ENCODE measurements at regions not wholly inside any gene's neighbourhood (a gene's known extent, or its start where the extent isn't known, plus 50 kb on each side); places are given as distances from the start of the nearest gene placed in this dataset.

DNA sequence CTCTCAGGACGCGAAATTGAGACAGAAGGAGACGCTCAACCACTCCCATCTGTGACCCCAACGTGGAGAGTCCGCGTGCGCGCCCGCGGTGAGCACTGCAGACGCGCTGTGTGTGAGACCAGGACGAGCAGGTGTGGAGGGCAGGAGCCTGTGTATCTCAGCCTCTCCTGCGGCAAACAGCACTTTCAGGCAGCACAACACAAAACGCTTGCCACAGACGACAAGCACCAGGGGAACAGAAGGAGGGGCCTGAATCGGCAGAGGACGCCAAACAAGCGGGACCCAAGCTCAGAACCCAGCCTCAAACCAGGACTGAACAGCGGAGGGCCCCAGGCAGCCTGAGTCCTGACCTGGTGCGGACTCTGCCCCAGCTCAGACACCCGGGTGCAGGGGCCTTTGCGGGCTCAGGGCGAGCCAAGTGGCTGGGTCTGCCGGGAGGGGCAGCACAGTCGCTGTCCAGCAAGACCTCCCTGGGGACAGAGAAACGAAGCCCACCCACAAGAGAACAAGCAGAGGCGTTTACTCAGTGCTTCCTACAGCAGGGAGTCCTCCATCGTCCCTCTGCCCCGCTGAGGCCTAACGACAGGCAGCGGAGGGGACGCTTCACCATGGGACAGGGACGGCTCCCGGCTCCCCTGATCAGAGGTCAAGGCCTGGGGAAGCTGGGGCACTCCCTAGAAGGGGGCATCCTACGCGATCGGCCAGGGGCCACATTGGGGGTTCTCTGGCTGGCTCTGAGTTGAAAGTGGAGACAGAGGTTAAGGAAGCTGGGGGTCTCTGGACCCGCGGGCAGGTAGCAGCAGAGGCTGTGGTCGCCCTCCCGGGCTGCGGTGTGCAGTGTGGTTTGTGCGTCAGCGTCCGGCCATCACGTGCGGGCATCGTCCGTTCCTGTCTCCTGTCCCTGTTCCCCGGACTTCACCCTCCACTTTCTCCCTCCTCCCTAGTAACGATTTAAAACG is 560.8 kb downstream of the BRD1 start:
- no peak for DNase-seq

DNA sequence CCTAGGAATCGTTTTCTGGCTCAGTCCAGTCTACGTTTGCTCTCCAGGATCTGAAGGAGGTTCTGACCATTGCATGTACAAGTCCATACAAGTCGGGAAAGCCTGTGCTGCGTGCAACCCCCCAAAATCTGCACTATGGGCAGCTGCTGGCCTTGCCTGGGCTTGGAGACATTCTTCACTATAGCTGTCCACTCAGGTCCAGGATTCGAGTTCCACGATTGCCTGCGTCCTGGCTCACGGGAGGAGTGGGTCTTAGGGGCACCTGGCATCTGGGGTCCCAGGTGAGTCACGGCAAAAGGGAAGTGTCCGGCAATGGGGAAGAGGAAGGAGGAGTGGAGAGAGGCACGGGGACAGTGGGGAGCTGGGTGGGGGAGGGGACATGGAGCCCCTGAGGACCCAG is 563.0 kb downstream of the BRD1 start:
- DNase-seq, result no peak

DNA sequence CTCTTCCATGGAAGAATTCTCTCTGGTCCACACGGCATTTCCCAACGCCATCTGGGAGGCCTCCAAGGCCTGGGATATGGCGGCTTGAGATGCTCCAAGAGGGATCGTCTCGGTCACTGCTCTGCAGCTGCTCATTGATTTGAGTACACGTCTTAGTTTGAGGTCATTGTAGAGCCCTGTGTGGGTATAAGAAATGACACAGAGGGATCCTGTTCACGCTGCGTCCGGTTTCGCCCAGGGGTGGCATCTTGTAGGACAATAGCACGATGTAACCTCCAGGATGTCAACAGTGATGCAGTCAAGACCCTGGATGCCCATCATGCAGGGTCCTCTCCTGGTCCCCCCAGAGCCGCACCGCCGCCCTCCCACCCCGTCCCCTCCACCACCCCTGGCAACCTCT is 564.6 kb downstream of the BRD1 start:
- no peak for DNase-seq

DNA sequence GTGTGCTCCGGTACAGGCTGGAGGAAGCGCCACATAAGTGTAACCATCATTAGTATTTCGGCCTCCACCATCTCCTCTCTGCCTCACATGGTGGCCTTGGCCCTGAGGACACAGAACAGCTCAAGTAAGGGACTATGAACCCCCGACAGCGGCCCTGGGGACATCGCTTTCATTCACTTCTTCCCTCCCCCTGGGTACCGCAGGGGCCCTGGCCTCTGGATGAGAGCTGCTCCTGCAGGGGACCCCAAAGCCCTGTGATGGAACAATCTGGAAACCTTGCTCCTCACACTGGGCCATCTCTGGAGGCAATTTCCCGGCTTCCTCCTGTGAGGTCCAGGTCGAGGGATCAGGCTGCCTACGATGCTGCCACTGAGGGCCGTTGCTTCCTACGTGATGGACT is 565.5 kb downstream of the BRD1 start:
- DNase-seq, result no peak

DNA sequence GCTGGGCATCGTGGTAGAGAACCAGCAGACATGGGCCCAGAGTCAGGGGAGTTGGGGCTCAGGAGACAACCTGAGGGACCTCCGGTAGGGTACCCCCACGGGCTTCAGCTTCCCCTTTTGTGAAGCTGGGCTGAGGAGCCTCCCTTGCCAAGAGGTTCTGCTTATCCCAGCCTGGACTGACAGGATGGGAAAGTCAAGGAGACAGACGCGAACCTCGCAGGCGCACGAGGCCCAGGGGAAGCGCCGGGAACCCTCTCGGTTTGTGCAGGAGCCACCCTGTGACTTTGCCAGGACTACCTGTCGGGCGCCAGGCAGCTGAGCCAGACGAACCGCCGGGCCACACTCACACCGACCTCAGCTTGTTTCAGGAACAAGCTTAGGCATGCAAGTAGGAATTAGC is 566.1 kb downstream of the BRD1 start:
- DNase-seq, result no peak

DNA sequence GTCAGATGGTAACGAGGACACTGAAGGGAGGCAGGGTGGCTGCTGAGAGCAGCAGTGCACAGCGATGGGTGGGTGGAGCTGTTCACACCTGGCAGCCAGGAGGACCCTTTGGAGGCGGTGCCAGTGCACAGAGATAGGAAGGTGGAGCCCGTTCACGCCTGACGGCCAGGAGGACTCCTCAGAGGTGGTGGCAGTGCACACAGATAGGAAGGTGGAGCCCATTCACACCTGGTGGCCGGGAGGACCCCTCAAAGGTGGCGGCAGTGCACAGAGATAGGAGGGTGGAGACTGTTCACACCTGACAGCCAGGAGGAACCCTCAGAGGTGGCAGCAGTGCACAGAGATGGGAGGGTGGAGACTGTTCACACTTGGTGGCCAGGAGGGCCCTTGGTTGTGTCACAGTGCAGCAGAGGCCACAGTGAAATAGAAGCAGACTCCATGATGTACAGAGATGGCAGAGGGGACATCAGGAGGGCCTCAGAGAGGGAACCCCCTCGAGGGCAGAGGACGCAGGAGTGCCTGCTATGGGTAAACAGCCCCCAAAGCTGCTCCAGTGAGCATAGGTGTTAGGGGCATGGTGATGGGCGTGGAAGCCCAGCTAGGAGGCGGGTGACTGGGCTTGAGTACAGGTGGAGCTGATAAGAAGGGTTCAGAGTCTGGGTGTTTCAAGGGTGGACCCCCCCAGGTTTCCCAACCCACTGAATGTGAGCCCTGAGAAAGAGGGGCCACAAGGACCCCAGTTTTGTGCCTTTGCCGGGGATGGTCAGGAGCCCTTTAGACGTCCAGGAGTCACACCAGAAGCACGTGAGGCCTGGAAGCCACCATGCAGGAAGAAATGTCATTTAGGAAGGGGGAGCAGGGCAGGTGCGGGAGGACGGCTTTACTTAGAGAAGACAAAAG is 566.7 kb downstream of the BRD1 start:
- no peak for DNase-seq

DNA sequence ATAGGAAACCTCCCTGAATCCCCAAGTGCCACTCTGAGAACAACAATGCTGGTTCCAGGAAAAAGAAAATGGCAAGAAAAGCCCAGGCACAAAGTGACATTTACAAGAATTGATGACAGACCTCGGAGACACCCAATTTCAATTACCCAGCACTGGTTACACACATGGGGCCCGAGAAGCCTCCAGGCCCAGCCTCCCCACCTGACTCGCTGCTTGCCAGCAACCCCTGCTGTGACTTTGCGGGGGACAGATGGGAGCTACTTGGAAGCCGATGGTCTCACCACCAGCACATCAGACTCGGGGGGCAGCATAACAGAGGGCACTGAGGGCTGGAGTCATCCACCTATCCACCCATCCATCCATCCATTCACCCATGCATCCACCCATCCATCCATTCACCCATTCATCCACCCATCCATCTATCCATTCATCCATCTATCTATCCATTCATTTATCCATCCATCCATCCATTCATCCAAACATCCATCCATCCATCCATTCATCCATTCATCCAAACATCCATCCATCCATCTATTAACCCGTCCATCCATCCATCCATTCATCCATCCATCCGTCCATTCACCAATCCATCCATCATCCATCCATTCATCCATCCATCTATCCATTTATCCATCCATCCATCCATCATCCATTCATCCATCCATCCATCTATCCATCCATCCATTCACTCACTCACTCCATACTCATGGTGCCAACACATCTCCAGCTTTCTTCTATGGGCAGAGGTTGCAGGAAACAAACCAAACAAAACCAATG is 567.6 kb downstream of the BRD1 start:
- DNase-seq, result no peak

DNA sequence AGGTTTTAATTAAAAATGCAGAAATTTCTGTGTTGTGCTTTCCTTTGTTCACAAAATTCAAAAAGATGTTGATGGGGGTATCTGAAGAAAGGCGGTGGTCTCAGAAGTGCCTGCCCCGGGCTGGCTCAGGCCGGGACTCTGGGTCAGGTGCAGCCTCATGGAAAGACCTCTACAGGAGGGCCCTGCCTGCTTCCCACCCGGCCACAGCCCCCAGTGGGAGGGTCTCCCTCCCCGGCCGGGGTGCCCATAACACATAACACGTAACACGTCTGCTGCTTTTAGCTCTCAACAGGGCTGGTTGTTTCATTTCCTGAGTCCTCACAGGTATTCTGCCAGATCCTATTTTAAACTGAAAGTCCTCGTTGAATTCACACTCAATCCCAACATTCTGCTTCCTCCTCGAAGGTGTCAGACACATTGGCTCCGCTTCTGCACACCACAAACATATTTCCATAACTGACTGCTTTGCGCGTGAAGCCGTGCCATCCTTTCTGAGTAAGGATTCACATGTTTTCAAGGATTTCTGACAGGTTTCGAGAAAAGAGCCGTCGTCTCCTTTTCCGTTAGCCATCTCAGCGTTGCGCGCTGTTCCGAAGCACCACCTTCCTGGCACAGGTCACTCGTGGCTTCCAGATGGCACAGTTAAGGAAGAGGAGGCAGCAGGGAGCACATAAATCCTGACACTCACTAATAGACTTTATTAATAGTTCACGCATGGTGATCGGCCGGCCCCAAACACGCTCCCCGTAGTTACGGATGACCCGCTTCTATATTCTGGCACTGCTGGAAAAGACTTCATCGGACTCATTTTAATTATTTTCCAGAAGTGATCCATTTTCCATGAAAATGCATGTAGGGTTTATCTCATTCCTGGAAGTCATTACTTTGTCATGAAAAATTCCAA is 569.3 kb downstream of the BRD1 start:
- no peak for DNase-seq

DNA sequence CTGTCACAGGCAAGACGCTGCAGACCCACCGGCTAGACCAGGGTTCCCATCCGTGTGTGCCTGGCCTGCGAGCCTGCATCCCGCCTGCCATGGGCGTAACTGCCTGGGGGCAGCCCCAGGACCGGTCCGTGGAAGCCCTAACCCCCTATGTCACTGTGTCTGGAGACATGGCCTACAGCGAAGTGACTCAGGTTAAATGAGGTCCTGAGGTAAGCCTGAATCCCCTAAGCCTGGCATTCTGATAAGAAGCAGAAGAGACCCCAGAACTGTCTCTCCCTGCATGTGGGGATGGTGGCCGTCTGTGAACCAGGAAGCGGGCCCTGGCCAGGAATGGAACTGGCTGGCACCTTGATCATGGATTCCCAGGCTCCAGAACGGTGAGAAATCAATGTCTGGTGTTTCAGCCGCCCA is 570.1 kb downstream of the BRD1 start:
- DNase-seq, result no peak

DNA sequence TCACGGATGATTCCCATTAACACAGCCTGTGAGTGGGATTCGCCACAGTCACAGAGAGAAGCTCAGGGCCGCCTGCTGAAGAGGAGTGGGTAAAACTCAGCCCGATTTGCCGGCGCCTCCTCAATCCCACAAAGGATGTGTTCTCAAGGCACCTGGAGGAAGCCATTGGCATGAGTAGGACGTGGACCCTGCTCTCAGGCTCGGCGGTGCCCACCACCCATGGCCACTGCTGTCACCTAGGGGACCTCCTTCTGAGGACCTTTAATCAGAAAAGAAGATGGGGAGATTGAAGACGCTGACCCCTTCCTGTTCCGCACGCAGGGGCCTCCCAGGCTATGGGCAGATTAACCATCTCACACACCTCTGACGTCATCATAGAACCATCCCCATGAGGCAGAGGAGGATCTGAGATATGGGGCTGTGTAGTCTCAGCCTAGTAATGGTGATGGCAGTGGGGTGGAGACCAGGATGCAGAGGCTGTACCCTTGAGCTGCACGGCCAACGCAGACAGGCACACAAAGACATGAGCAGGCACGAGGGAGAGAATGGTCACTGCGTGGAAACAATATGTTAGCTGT is 571.8 kb downstream of the BRD1 start:
- DNase-seq, result no peak

DNA sequence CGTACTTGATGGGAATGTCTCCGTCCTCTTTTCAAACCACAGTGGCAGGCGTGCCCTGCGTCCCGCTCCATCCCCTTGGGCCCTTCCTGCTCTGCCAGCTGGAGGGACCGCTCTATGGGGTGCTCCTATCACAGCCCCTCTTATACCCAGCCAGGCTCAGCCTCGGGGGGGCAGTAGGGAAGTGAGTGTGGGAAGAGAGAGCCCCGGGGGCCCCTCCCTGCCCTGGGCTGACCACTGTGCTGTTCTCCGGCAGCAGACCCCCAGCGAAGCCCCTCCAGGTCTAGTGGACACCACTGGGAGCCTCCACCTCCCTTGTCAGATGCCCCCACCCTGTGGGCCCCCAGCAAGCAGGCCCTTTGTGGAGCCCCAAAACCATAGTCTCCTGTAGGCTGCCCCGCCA is 572.5 kb downstream of the BRD1 start:
- no peak for DNase-seq

DNA sequence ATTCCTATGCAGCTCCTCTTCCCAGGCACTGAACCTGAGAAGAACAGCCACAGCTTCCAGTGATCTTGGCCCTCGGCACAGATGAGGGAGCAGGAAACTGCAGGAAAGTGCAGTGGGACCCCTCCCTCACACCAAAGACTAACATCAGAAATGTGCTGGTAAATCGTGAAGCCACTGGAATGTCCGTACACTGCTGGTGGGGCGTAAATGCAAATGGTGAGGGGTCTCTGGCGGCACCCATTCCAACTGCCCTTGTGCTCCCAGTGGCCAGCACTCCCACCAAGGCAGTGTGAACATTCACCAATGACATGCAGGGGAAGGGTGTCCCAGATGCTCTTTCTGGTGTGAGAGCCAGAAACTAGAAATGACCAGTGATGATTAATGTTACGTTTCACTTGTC is 574.0 kb downstream of the BRD1 start:
- DNase-seq, result no peak

DNA sequence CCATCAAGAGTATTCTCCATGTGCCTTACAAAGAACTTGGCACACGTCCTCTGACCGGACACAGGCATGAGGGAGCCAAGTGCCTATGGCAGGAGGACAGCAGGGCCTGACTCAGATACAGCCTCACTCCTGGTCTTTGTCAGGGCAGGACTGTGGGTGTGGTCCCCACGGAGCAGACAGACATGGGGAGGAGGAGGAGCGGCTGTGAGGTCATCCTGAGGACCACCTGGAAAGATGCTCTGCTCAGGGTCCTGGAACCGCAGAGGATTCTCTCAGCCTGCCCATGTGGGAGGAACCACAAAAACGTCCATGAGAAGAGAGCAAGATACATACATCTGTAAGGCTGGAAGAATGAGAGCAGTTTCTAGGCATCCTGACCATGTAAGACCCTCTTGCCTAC is 576.3 kb downstream of the BRD1 start:
- DNase-seq, result no peak

DNA sequence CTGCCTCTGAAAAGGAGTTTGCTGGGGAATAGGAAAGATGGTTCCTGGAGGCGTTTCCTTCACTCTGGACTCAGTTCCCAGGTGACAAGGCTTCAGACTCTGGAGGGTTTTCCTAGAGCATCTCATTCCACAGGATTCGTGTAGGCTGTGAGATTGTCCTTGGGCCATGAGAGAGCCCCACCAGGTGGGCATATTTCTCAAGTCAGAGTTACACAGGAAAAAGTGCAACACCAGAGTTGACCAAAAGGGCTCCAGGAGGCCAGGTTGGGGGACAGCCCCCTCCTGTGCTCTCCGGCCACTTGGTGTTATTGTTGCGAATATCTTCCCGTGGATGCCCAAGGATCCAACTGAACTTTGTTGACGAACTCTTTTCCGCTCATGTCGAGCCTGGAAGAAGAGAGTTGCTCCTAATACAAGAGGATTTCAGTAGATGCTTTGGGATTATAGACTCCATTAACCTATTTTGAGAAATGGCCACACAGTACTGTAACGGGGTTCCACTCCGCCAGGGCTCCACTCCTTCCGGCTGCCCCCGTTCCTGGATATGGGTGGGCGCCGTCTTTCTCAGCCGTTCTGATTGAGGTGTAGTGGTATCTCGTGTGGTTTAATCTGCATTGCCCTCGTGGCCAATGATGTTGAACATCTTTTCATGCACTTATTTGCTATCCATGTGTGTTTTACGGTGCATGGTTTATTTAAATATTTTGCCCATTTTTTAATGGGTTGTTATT is 580.3 kb downstream of the BRD1 start:
- DNase-seq, result no peak

DNA sequence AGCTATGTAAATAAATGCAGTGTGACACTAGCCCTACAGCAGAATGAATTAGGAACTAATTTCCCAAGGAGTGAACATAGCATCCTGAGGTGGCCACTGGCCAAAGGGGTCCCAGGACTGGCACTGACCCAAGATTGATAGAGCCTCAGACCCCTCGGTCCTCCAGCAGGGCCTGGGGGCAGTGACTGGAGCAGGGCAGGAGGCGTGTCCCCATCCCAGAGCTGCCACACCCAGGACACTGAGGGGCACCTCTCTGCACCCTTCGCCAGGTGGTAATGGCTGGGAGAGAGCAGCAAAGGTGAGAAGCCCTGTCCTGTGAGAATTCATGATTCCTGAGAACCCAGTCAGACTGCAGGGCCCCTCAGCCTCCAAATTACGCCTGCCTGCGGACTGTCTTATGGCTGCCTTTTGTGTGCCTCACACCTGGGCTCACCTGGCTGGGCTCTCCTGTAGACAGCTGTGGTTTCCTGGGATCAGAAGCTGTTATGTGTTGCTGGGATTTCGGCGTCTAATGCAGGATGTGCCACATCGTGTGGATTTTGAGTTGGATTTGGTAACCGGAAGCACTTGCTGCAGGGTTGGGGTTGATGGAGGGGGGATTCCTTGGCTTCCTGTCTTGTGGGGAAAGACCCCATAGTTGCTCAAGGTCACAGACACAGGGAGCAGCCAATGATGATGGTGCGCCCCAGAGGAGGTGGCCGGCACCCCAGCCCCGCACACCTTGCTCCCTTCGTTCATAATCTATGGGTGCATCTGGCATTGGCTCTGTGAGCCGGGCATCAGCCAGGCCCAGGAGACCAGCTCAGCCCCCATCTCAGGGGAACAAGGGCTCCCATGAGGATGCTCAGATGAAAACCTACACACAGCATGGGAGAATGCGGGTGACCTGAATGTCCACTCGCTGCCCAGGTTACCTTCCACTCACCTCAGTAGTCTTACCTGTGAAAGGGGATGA is 582.9 kb downstream of the BRD1 start:
- no peak for DNase-seq

DNA sequence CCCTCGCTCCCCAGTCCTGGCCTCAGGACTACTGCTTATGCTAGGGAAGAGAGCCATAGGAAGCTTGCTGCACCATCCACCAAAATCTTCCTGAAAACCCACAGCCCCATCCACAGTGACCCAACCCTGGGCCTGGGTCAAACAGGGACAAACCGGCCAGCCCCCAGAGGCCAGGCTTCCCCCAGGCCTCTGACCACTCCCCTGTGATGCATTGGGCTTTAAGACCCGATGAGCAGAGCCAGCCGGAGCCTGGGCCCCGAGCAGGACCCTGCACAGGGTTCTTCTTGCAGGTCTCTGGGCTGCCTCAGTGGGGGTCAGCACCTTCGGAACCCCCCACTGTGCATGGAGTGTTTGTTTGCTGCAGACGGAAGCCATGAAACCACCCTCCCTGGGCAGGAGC is 583.7 kb downstream of the BRD1 start:
- no peak for DNase-seq

DNA sequence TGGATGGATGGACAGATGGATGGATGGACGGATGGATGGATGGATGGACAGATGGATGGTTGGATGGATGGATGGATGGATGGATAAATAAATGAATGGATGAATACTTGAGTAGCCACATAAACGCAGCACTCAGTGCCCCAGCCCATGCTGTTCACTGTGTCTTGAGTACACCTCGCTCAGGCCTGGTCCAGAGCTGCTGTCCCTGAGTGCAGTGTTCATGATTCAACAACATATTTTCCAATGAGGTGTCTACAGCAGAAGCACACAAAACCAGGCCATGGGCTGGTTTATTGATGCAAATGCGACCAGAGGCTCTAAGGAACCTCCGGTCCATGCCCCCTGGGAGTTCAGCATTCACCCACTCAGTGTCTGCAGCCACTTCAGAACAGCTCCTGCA is 584.3 kb downstream of the BRD1 start:
- DNase-seq, result no peak

DNA sequence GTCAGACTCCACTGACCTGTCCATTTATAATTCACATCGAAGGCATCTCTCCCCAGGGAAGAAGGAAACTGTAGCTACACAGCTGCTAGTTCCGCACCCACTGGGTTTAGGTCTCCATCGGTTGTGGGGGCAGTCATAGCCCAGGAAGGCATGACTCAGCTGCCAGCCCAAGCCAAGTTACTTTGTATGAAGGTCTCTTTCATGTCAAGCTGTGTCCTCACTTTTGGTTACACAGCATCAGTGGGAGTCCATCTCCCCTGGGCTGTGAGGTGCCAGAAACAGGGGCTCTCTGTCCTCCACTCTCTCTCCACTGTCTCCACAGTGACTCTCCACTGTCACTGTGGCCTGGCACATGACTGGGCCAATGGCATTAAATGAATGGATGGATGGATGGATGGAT is 585.2 kb downstream of the BRD1 start:
- no peak for DNase-seq

DNA sequence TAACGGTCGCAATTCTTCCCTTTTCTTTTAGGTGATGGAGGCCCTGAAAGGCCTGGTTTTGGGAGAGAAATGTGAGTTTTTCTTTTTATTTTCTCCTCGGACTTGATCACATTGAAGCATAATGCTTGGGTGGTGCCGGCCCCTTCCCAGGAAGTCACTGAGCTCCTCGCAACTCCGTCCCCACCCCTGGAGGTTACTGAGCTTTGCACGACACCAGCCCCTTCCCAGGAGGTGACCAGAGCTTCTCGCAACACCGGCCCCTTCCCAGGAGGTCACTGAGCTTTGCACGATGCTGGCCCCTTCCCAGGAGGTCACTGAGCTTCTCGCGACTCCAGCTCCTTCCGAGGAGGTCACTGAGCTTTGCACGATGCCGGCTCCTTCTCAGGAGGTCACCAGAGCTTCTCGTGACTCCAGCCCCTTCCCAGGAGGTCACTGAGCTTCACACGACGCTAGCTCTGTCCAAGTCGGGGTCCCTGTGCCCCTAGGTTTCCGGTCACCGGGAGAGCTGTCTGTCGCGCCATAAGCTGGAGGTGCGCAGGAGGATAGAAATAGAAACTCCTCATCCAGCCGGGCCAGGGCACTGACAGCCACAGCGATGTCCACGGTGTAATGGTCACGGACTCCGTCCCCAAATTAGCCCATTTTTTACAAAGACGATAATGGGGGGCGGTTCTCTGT is 586.4 kb downstream of the BRD1 start:
- no peak for DNase-seq

Data from NCI-H2107 (cell line).